Trophoblast cell (in vitro differentiated cells and primary cell): ENCODE measurements at regions not wholly inside any gene's neighbourhood (a gene's known extent, or its start where the extent isn't known, plus 50 kb on each side); places are given as distances from the start of the nearest gene placed in this dataset.

Source experiments
- DNase-seq, 2 donors: peaks; one replicate each; pipeline ENCODE4 v3.0.0-alpha.2; 2016
- H2AFZ ChIP-seq: 2 replicates; pipeline ENCODE4 v1.6.1; 2013; ENCODE audit warnings: low read length, moderate library complexity, mild to moderate bottlenecking; ENCODE audit not compliant: insufficient read depth, poor library complexity
- H2AK5ac ChIP-seq: 2 replicates; pipeline ENCODE4 v1.6.1; 2013; ENCODE audit warnings: mild to moderate bottlenecking, low read length
- H2BK120ac ChIP-seq: 2 replicates; pipeline ENCODE4 v1.6.1; 2013; ENCODE audit warnings: low read length, mild to moderate bottlenecking, moderate library complexity; ENCODE audit not compliant: insufficient read depth, poor library complexity
- H2BK12ac ChIP-seq: 2 replicates; pipeline ENCODE4 v1.6.1; 2013; ENCODE audit warnings: mild to moderate bottlenecking, low read length, moderate library complexity
- H2BK5ac ChIP-seq: 2 replicates; pipeline ENCODE4 v1.6.1; 2013; ENCODE audit warnings: low read length, low read depth, moderate library complexity, mild to moderate bottlenecking; ENCODE audit not compliant: poor library complexity
- H3K14ac ChIP-seq: 2 replicates; pipeline ENCODE4 v1.6.1; 2013; ENCODE audit warnings: mild to moderate bottlenecking, low read length
- H3K18ac ChIP-seq: 2 replicates; pipeline ENCODE4 v1.6.1; 2013; ENCODE audit warnings: mild to moderate bottlenecking, low read length
- H3K23ac ChIP-seq: 2 replicates; pipeline ENCODE4 v1.6.1; 2013; ENCODE audit warnings: low read length
- H3K27ac ChIP-seq: 2 replicates; pipeline ENCODE4 v1.5.1; 2013; ENCODE audit warnings: low read depth, mild to moderate bottlenecking, inconsistent platforms, low read length, moderate library complexity
- H3K27me3 ChIP-seq: 2 replicates; pipeline ENCODE4 v1.6.1; 2013; ENCODE audit warnings: inconsistent platforms, mild to moderate bottlenecking, low read length, moderate library complexity; ENCODE audit not compliant: insufficient read depth
- H3K36me3 ChIP-seq, 2 experiments: 1 replicate in 1 of 2; 2 replicates in 1 of 2; pipeline ENCODE4 v1.6.1; 2013; ENCODE audit warnings: low read length in 2 of 2, mild to moderate bottlenecking in 2 of 2, moderate library complexity in 1 of 2; ENCODE audit not compliant: insufficient read depth in 2 of 2, control insufficient read depth in 1 of 2
- H3K4ac ChIP-seq: 2 replicates; pipeline ENCODE4 v1.6.1; 2013; ENCODE audit warnings: low read depth, mild to moderate bottlenecking, low read length, moderate library complexity
- H3K4me1 ChIP-seq, 2 experiments: 1 replicate in 1 of 2; 2 replicates in 1 of 2; pipeline ENCODE4 v1.6.1; 2013; ENCODE audit warnings: low read length in 2 of 2, mild to moderate bottlenecking in 2 of 2, moderate library complexity in 1 of 2; ENCODE audit not compliant: insufficient read depth in 2 of 2, control insufficient read depth in 1 of 2
- H3K4me2 ChIP-seq: 2 replicates; pipeline ENCODE4 v1.6.1; 2013; ENCODE audit warnings: inconsistent platforms, mild to moderate bottlenecking, low read length, moderate library complexity
- H3K4me3 ChIP-seq: 2 replicates; pipeline ENCODE4 v1.5.1; 2013; ENCODE audit warnings: mild to moderate bottlenecking, low read depth, low read length, inconsistent platforms
- H3K79me1 ChIP-seq: one replicate; pipeline ENCODE4 v1.6.1; 2013; ENCODE audit warnings: low read length
- H3K79me2 ChIP-seq: 2 replicates; pipeline ENCODE4 v1.6.1; 2013; ENCODE audit warnings: low read length, mild to moderate bottlenecking; ENCODE audit not compliant: control insufficient read depth, insufficient read depth, poor library complexity
- H3K9ac ChIP-seq: 2 replicates; pipeline ENCODE4 v1.6.1; 2013; ENCODE audit warnings: mild to moderate bottlenecking, low read length
- H3K9me3 ChIP-seq: 2 replicates; pipeline ENCODE4 v1.6.1; 2013; ENCODE audit warnings: low read depth, mild to moderate bottlenecking, control low read depth, inconsistent platforms, low read length; ENCODE audit not compliant: insufficient read depth
- H4K12ac ChIP-seq: 2 replicates; pipeline ENCODE4 v1.6.1; 2013; ENCODE audit warnings: low read depth, mild to moderate bottlenecking, low read length, moderate library complexity
- H4K8ac ChIP-seq: 2 replicates; pipeline ENCODE4 v1.6.1; 2013; ENCODE audit warnings: low read depth, mild to moderate bottlenecking, low read length, moderate library complexity
- H4K91ac ChIP-seq: one replicate; pipeline ENCODE4 v1.6.1; 2013; ENCODE audit warnings: low read depth, mild to moderate bottlenecking, low read length, moderate library complexity
- WGBS: extraction: QIAGEN DNeasy Blood & Tissue Kit; methylation state at CpG from one replicate; pipeline ENCODE4 v1.1.7; 2013; ENCODE audit warnings: missing lambda C conversion rate; ENCODE audit not compliant: insufficient read length, insufficient coverage; ENCODE audit errors: extremely low coverage; 5-methylcytosine and 5-hydroxymethylcytosine counted together

GRCh38 chr6:164415832-164416563 lies 893.4 kb downstream of the C6orf118 start:
- Histone ChIP-seq H2BK5ac (no peak overlapping the region), H2AK5ac (no peak overlapping the region), H3K4me3 (no peak overlapping the region), H3K79me1 (no peaks in the 10 kb centered on the region), H3K4me1 (no peaks in the 10 kb centered on the region), H3K9me3 (no peaks in the 10 kb centered on the region), H3K23ac (no peak overlapping the region), H3K4me2 (no peak overlapping the region), H3K14ac (no peak overlapping the region), H2BK120ac (no peak overlapping the region), H3K27me3 (no peaks in the 10 kb centered on the region), H2AFZ (no peak overlapping the region), H3K79me2 (no peaks in the 10 kb centered on the region), H4K8ac (no peak overlapping the region), H3K9ac (no peak overlapping the region), H4K91ac (no peak overlapping the region), H4K12ac (no peak overlapping the region), H3K4ac (no peak overlapping the region), H2BK12ac (no peak overlapping the region), H3K27ac (no peak overlapping the region), H3K18ac (no peak overlapping the region), H3K36me3 (no peaks in the 10 kb centered on the region)
- no peak for DNase-seq
- no CpG with 5 or more reads among the region's 7 CpGs for WGBS

- Histone ChIP-seq H2BK12ac (no peak overlapping the region), H4K8ac (no peak overlapping the region), H3K9me3 (no peaks in the 10 kb centered on the region), H3K14ac (no peak overlapping the region), H2AK5ac (no peak overlapping the region), H3K4me2 (no peak overlapping the region), H3K79me2 (no peaks in the 10 kb centered on the region), H3K4me1 (no peaks in the 10 kb centered on the region), H3K27me3 (no peaks in the 10 kb centered on the region), H3K18ac (no peak overlapping the region), H3K9ac (no peak overlapping the region), H2BK5ac (no peak overlapping the region), H3K23ac (no peak overlapping the region), H3K4ac (no peak overlapping the region), H3K4me3 (no peak overlapping the region), H3K79me1 (no peaks in the 10 kb centered on the region), H2BK120ac (no peak overlapping the region), H3K27ac (no peak overlapping the region), H4K91ac (no peak overlapping the region), H4K12ac (no peak overlapping the region), H3K36me3 (no peaks in the 10 kb centered on the region), H2AFZ (no peak overlapping the region)
- DNase-seq: no peak
- no CpG with 5 or more reads among the region's 3 CpGs for WGBS
Measured at GRCh38 chr6:164414695-164415094, 894.7 kb downstream of the C6orf118 start.

- Histone ChIP-seq H2BK12ac (no peak overlapping the region), H2AFZ (no peak overlapping the region), H3K36me3 (no peaks in the 10 kb centered on the region), H2BK5ac (no peak overlapping the region), H3K23ac (no peak overlapping the region), H3K27ac (no peak overlapping the region), H3K79me1 (no peaks in the 10 kb centered on the region), H3K27me3 (no peaks in the 10 kb centered on the region), H3K79me2 (no peaks in the 10 kb centered on the region), H3K18ac (no peak overlapping the region), H2BK120ac (no peak overlapping the region), H4K8ac (no peak overlapping the region), H3K14ac (no peak overlapping the region), H3K4me3 (no peak overlapping the region), H4K12ac (no peak overlapping the region), H3K4ac (no peak overlapping the region), H3K4me2 (no peak overlapping the region), H2AK5ac (no peak overlapping the region), H3K4me1 (peaks cover 0 to 4% of the 10 kb centered on the region in 2 experiments), H4K91ac (no peak overlapping the region), H3K9me3 (no peaks in the 10 kb centered on the region), H3K9ac (no peak overlapping the region)
- DNase-seq: no peak
- WGBS: no CpG with 5 or more reads among the region's 2 CpGs
Measured at GRCh38 chr6:164412566-164412965, 896.8 kb downstream of the C6orf118 start.

GRCh38 chr6:164410017-164410416 lies 899.4 kb downstream of the C6orf118 start:
- no peak overlapping the region for H2BK120ac ChIP-seq
- no peak overlapping the region for H3K4me3 ChIP-seq
- no peak overlapping the region for H3K23ac ChIP-seq
- H4K12ac ChIP-seq: no peak overlapping the region
- no peak overlapping the region for H2AFZ ChIP-seq
- H3K4ac ChIP-seq: no peak overlapping the region
- H3K4me2 ChIP-seq: no peak overlapping the region
- no peak overlapping the region for H3K27ac ChIP-seq
- H3K36me3 ChIP-seq: no peaks in the 10 kb centered on the region
- no peaks in the 10 kb centered on the region for H3K79me2 ChIP-seq
- H2BK12ac ChIP-seq: no peak overlapping the region
- H2BK5ac ChIP-seq: no peak overlapping the region
- H2AK5ac ChIP-seq: no peak overlapping the region
- no peak overlapping the region for H3K18ac ChIP-seq
- H4K91ac ChIP-seq: no peak overlapping the region
- H3K14ac ChIP-seq: no peak overlapping the region
- H3K79me1 ChIP-seq: no peaks in the 10 kb centered on the region
- H3K4me1 ChIP-seq: peaks cover 0 to 4% of the 10 kb centered on the region in 2 experiments
- no CpG with 5 or more reads among the region's 5 CpGs for WGBS
- H3K9ac ChIP-seq: no peak overlapping the region
- no peaks in the 10 kb centered on the region for H3K27me3 ChIP-seq
- no peaks in the 10 kb centered on the region for H3K9me3 ChIP-seq
- DNase-seq: no peak
- no peak overlapping the region for H4K8ac ChIP-seq
